GM18858 (cell line): ENCODE measurements at regions not wholly inside any gene's neighbourhood (a gene's known extent, or its start where the extent isn't known, plus 50 kb on each side); places are given as distances from the start of the nearest gene placed in this dataset.
"Not testable (repeated sequence)": the region's sequence is repeated elsewhere in the genome, so short reads cannot be mapped to it uniquely, and the experiment has no call there.

ENCODE experiments used
- ATAC-seq: cut with Tn5 transposase; IDR thresholded peaks from one replicate; pipeline ENCODE4 v1.9.1; 2021; ENCODE audit not compliant: unreplicated experiment

GRCh38 chr3:95587641-95588040, 1226.8 kb upstream of the EPHA6 start:
- ATAC-seq = not testable (repeated sequence)

- ATAC-seq = no peak
These were observed 1225.9 kb upstream of the EPHA6 start for GRCh38 chr3:95588473-95588872.

- no peak for ATAC-seq
These were observed 1218.8 kb upstream of the EPHA6 start for GRCh38 chr3:95595416-95596075.

GRCh38 chr3:95607926-95608325, 1206.5 kb upstream of the EPHA6 start:
- no peak for ATAC-seq

- no peak for ATAC-seq
These were observed 1205.0 kb upstream of the EPHA6 start for GRCh38 chr3:95609411-95609810.

GRCh38 chr3:95612611-95613010, 1201.8 kb upstream of the EPHA6 start:
- ATAC-seq = no peak

GRCh38 chr3:95613993-95614392, 1200.4 kb upstream of the EPHA6 start:
- ATAC-seq = no peak

- ATAC-seq = no peak
These were observed 1198.6 kb upstream of the EPHA6 start for GRCh38 chr3:95615592-95616310.

GRCh38 chr3:95626107-95626506, 1188.3 kb upstream of the EPHA6 start:
- ATAC-seq = no peak

GRCh38 chr3:95627293-95627692, 1187.1 kb upstream of the EPHA6 start:
- ATAC-seq = no peak

- no peak for ATAC-seq
These were observed 1186.7 kb upstream of the EPHA6 start for GRCh38 chr3:95627697-95628096.

GRCh38 chr3:95629802-95630201, 1184.6 kb upstream of the EPHA6 start:
- no peak for ATAC-seq

GRCh38 chr3:95645291-95645690, 1169.1 kb upstream of the EPHA6 start:
- ATAC-seq = no peak

- ATAC-seq = no peak
These were observed 1159.6 kb upstream of the EPHA6 start for GRCh38 chr3:95654570-95655362.

- no peak for ATAC-seq
These were observed 1158.9 kb upstream of the EPHA6 start for GRCh38 chr3:95655363-95655986.

- ATAC-seq = no peak
These were observed 1143.6 kb upstream of the EPHA6 start for GRCh38 chr3:95670765-95671164.

- ATAC-seq = no peak
These were observed 1141.2 kb upstream of the EPHA6 start for GRCh38 chr3:95673215-95673614.

GRCh38 chr3:95705786-95706418, 1108.5 kb upstream of the EPHA6 start:
- ATAC-seq = peak; percentile 86

GRCh38 chr3:95707268-95707667, 1107.1 kb upstream of the EPHA6 start:
- ATAC-seq = no peak

GRCh38 chr3:95710684-95711083, 1103.7 kb upstream of the EPHA6 start:
- no peak for ATAC-seq

- ATAC-seq = no peak
These were observed 1102.6 kb upstream of the EPHA6 start for GRCh38 chr3:95711789-95712188.
